ENCODE measurements at regions not wholly inside any gene's neighbourhood (a gene's known extent, or its start where the extent isn't known, plus 50 kb on each side); places are given as distances from the start of the nearest gene placed in this dataset.

DNA sequence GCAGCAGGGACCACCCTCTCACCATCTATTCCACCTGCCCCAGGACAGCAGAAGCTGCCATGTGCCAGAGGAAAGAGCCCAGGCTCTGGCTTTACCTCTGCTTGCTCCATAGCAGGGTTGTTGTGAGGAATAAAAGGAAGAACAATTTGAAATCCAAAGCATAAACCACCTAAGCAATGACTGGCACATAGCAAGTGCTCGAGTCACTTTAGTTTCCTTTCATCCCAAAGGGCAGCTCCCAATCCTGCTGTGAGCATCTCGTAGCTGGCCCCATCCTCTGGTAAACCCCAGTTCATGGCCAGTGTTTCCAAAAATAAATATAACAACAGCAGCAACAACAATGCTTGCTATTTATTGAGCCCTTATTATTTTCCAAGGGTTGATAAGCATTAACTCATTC, 923.5 kb downstream of the EPHA4 start:
- Mint-ChIP-seq H3K4me1 (peaks cover 23% of the 10 kb centered on the region), H3K36me3 (no peaks in the 10 kb centered on the region), H3K27me3 (ENCODE audit: low read depth) (peaks cover 4% of the 10 kb centered on the region; the same call in 1 of the 2 replicates), H3K27ac (no peak overlapping the region), H3K9me3 (no peaks in the 10 kb centered on the region), H3K4me3 (no peak overlapping the region)
- ATAC-seq (no peak), DNase-seq (ENCODE audit: low spot score) (no peak)
- TF ChIP-seq, protein P1, sequence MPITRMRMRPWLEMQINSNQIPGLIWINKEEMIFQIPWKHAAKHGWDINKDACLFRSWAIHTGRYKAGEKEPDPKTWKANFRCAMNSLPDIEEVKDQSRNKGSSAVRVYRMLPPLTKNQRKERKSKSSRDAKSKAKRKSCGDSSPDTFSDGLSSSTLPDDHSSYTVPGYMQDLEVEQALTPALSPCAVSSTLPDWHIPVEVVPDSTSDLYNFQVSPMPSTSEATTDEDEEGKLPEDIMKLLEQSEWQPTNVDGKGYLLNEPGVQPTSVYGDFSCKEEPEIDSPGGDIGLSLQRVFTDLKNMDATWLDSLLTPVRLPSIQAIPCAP (CRISPR knock-in tag; IDR thresholded peaks at IDR 0.05): no peak
- TF ChIP-seq ZNF396 (CRISPR knock-in tag; IDR thresholded peaks at IDR 0.05; ENCODE audit: borderline replicate concordance) (no peak), ETV6 (CRISPR knock-in tag; IDR thresholded peaks at IDR 0.05) (no peak), TEAD1 (CRISPR knock-in tag; IDR thresholded peaks at IDR 0.05) (no peak), NFATC4 (CRISPR knock-in tag; IDR thresholded peaks at IDR 0.05) (no peak)
- TF ChIP-seq, protein P2, sequence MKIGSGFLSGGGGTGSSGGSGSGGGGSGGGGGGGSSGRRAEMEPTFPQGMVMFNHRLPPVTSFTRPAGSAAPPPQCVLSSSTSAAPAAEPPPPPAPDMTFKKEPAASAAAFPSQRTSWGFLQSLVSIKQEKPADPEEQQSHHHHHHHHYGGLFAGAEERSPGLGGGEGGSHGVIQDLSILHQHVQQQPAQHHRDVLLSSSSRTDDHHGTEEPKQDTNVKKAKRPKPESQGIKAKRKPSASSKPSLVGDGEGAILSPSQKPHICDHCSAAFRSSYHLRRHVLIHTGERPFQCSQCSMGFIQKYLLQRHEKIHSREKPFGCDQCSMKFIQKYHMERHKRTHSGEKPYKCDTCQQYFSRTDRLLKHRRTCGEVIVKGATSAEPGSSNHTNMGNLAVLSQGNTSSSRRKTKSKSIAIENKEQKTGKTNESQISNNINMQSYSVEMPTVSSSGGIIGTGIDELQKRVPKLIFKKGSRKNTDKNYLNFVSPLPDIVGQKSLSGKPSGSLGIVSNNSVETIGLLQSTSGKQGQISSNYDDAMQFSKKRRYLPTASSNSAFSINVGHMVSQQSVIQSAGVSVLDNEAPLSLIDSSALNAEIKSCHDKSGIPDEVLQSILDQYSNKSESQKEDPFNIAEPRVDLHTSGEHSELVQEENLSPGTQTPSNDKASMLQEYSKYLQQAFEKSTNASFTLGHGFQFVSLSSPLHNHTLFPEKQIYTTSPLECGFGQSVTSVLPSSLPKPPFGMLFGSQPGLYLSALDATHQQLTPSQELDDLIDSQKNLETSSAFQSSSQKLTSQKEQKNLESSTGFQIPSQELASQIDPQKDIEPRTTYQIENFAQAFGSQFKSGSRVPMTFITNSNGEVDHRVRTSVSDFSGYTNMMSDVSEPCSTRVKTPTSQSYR (CRISPR knock-in tag; IDR thresholded peaks at IDR 0.05): no peak
- TF ChIP-seq, protein P3, sequence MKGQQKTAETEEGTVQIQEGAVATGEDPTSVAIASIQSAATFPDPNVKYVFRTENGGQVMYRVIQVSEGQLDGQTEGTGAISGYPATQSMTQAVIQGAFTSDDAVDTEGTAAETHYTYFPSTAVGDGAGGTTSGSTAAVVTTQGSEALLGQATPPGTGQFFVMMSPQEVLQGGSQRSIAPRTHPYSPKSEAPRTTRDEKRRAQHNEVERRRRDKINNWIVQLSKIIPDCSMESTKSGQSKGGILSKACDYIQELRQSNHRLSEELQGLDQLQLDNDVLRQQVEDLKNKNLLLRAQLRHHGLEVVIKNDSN (CRISPR knock-in tag; IDR thresholded peaks at IDR 0.05): no peak
- TF ChIP-seq, protein P4, sequence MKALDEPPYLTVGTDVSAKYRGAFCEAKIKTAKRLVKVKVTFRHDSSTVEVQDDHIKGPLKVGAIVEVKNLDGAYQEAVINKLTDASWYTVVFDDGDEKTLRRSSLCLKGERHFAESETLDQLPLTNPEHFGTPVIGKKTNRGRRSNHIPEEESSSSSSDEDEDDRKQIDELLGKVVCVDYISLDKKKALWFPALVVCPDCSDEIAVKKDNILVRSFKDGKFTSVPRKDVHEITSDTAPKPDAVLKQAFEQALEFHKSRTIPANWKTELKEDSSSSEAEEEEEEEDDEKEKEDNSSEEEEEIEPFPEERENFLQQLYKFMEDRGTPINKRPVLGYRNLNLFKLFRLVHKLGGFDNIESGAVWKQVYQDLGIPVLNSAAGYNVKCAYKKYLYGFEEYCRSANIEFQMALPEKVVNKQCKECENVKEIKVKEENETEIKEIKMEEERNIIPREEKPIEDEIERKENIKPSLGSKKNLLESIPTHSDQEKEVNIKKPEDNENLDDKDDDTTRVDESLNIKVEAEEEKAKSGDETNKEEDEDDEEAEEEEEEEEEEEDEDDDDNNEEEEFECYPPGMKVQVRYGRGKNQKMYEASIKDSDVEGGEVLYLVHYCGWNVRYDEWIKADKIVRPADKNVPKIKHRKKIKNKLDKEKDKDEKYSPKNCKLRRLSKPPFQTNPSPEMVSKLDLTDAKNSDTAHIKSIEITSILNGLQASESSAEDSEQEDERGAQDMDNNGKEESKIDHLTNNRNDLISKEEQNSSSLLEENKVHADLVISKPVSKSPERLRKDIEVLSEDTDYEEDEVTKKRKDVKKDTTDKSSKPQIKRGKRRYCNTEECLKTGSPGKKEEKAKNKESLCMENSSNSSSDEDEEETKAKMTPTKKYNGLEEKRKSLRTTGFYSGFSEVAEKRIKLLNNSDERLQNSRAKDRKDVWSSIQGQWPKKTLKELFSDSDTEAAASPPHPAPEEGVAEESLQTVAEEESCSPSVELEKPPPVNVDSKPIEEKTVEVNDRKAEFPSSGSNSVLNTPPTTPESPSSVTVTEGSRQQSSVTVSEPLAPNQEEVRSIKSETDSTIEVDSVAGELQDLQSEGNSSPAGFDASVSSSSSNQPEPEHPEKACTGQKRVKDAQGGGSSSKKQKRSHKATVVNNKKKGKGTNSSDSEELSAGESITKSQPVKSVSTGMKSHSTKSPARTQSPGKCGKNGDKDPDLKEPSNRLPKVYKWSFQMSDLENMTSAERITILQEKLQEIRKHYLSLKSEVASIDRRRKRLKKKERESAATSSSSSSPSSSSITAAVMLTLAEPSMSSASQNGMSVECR (CRISPR knock-in tag; IDR thresholded peaks at IDR 0.05; ENCODE audit: borderline replicate concordance): no peak
- ChIA-PET POLR2A (no interaction called here), CTCF (no interaction called here)

DNA sequence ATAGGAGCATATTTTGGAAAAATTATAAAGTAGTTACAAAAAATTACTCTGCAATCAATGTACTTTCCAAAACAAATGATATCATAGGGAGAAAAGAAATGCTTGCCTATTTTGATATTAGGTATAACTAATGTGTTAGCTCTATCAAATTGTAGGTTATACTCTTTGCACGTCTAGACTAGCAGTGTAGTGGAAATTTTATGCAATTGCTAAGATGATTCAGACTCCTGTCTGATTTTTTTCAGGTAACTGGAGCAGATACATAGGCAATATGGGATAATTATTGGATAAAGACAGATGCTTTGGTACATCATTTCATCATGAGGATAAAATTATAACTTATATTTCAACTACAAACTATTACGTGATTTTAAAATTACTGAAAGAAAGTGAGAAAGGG, 918.3 kb downstream of the EPHA4 start:
- POLR2A ChIA-PET: no interaction called here
- no peak overlapping the region for H3K27ac Mint-ChIP-seq
- no peaks in the 10 kb centered on the region for H3K9me3 Mint-ChIP-seq
- CTCF ChIA-PET: no interaction called here
- H3K4me1 Mint-ChIP-seq: no peaks in the 10 kb centered on the region
- no peak for TF ChIP-seq ZNF423 (CRISPR knock-in tag; IDR thresholded peaks at IDR 0.05)
- TF ChIP-seq, protein P3 (CRISPR knock-in tag; IDR thresholded peaks at IDR 0.05): no peak
- TF ChIP-seq, protein P5, sequence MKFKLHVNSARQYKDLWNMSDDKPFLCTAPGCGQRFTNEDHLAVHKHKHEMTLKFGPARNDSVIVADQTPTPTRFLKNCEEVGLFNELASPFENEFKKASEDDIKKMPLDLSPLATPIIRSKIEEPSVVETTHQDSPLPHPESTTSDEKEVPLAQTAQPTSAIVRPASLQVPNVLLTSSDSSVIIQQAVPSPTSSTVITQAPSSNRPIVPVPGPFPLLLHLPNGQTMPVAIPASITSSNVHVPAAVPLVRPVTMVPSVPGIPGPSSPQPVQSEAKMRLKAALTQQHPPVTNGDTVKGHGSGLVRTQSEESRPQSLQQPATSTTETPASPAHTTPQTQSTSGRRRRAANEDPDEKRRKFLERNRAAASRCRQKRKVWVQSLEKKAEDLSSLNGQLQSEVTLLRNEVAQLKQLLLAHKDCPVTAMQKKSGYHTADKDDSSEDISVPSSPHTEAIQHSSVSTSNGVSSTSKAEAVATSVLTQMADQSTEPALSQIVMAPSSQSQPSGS (CRISPR knock-in tag; IDR thresholded peaks at IDR 0.05; ENCODE audit: borderline replicate concordance, low read depth): no peak
- TF ChIP-seq SP1 (CRISPR knock-in tag; conservative IDR thresholded peaks at IDR 0.05): no peak
- no peak for TF ChIP-seq ZNF671 (CRISPR knock-in tag; IDR thresholded peaks at IDR 0.05)
- TF ChIP-seq PRRX2 (CRISPR knock-in tag; IDR thresholded peaks at IDR 0.05): no peak
- TF ChIP-seq, protein P6, sequence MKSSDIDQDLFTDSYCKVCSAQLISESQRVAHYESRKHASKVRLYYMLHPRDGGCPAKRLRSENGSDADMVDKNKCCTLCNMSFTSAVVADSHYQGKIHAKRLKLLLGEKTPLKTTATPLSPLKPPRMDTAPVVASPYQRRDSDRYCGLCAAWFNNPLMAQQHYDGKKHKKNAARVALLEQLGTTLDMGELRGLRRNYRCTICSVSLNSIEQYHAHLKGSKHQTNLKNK (CRISPR knock-in tag; IDR thresholded peaks at IDR 0.05): no peak
- no peak for TF ChIP-seq FOXK1 (CRISPR knock-in tag; IDR thresholded peaks at IDR 0.05)
- no peak for TF ChIP-seq IRF2 (CRISPR knock-in tag; IDR thresholded peaks at IDR 0.05; ENCODE audit: borderline replicate concordance, low read depth)
- no peak for TF ChIP-seq TCF7 (CRISPR knock-in tag; IDR thresholded peaks at IDR 0.05; ENCODE audit: low read depth)
- TF ChIP-seq, protein P7, sequence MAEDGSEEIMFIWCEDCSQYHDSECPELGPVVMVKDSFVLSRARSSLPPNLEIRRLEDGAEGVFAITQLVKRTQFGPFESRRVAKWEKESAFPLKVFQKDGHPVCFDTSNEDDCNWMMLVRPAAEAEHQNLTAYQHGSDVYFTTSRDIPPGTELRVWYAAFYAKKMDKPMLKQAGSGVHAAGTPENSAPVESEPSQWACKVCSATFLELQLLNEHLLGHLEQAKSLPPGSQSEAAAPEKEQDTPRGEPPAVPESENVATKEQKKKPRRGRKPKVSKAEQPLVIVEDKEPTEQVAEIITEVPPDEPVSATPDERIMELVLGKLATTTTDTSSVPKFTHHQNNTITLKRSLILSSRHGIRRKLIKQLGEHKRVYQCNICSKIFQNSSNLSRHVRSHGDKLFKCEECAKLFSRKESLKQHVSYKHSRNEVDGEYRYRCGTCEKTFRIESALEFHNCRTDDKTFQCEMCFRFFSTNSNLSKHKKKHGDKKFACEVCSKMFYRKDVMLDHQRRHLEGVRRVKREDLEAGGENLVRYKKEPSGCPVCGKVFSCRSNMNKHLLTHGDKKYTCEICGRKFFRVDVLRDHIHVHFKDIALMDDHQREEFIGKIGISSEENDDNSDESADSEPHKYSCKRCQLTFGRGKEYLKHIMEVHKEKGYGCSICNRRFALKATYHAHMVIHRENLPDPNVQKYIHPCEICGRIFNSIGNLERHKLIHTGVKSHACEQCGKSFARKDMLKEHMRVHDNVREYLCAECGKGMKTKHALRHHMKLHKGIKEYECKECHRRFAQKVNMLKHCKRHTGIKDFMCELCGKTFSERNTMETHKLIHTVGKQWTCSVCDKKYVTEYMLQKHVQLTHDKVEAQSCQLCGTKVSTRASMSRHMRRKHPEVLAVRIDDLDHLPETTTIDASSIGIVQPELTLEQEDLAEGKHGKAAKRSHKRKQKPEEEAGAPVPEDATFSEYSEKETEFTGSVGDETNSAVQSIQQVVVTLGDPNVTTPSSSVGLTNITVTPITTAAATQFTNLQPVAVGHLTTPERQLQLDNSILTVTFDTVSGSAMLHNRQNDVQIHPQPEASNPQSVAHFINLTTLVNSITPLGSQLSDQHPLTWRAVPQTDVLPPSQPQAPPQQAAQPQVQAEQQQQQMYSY (CRISPR knock-in tag; IDR thresholded peaks at IDR 0.05): no peak
- no peak for DNase-seq (ENCODE audit: low spot score)
- peaks cover 4% of the 10 kb centered on the region; the same call in 1 of the 2 replicates for H3K27me3 Mint-ChIP-seq (ENCODE audit: low read depth)
- H3K4me3 Mint-ChIP-seq: no peak overlapping the region
- H3K36me3 Mint-ChIP-seq: no peaks in the 10 kb centered on the region
- ATAC-seq: no peak

Measured in WTC11 (cell line).